ENCODE measurements at regions not wholly inside any gene's neighbourhood (a gene's known extent, or its start where the extent isn't known, plus 50 kb on each side); places are given as distances from the start of the nearest gene placed in this dataset.
"Not testable (repeated sequence)": the region's sequence is repeated elsewhere in the genome, so short reads cannot be mapped to it uniquely, and the experiment has no call there.

DNA sequence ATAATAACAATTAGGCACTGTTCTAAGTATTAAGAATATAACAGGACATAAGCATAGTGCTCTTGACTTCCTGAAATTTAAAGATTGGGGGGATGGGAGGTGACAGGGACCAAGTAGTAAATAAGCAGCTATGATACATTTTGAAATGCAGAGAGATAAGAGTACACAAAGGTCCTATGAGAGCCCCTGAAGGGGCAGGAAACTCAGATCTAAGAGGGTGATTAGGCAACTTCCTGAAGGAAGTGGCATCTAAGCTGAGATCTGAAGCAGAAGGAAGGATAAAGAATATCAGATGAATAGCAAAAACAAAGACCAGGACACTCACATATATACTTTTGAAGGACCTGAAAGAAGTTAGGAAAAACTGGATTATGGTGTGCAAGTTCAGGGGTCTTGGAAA, 415.2 kb upstream of the FRG2C start:
- no peak for DNase-seq

DNA sequence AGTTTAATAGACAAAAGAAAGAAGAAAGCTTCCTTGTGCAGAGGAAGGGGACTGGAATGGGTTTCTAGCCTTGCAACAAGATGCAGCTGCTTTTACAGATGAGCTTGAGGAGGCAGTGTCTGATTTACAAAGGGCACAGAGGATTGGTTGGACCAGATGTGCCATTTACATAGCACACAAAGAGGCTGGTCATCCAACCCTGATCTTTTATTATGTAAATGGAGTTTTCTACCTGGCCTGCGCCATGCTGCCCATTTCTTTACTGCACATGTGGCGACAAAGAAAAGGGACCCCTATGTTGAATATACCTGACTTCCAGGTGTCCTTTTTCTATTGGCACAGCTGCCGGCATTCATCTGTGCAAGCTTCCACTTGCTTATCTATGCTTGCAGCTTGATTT, 409.4 kb upstream of the FRG2C start:
- no peak for DNase-seq

DNA sequence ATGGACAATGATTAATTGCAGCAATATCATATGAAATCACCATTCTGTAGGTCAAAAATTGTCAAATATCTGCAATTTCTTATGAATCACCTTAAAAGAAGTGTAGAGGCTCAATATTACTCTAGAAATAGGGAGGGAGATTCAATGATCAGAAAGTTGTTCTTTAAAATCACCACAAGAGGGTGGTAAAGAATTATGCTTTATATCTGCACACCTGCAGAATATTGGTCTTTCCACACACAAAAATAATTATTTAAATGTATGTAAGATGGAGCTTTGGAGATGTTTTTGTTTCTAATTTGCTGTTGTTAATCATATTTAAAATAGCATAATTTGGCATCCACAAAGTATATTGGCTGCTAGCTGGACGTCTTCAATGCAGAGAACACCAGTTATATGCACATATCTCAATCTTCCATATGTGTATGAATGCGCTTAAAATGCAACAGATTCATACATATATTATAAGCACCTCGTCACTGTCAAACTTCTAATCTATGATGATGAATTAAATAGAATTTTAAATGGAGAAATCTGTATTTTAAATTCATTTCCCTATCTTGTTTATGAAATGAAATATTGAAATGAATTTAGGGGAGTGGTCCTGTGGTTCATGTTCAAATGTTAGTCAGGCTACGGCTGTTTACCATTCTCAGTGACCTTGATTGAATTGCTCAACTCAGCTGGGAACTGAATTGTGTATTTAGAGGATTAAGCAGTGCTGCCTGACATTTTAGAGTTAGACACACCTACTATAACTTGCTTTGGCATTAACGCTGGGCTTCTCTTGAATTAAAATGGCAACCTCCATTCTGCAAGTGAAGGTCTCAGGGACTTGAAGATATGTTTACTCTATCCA, 405.1 kb upstream of the FRG2C start:
- not testable (repeated sequence) for DNase-seq

DNA sequence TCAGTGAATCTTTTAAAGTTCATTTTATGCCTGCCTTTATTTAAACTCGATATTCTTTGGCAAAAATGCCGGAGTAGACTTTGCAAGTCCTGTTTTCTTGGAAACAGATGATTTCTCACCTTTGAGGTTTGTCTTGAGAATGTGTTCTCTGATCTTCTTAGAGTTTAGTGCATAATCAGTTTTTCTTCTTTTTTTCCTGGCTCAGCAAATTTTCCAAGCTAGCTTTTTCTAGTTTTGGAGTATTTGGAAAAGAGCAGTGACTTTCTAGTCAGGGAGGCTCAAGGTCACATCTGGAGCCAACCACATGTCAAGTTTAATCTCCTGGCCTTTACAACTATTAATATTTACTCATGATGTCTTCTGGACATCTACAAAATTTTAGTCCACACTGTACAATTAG, 403.2 kb upstream of the FRG2C start:
- DNase-seq: not testable (repeated sequence)

DNA sequence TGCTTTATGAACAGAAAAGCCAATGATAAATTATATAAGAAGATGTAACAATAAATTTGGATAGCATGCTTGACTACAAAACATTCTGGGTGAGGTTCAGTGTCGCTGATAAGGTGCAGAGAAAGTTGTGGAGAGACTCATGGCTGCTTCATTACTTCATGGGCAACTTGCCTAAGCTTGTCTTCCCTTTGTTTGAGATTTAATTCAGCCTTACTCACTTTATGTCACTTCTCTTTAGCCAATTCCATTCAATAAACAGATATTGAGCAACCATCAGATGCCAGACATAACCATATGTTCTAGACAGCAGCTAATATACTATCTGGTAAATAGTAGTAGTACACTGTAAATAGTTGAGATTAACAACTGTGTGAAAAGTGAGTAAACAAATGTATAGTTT, 401.5 kb upstream of the FRG2C start:
- no peak for DNase-seq

DNA sequence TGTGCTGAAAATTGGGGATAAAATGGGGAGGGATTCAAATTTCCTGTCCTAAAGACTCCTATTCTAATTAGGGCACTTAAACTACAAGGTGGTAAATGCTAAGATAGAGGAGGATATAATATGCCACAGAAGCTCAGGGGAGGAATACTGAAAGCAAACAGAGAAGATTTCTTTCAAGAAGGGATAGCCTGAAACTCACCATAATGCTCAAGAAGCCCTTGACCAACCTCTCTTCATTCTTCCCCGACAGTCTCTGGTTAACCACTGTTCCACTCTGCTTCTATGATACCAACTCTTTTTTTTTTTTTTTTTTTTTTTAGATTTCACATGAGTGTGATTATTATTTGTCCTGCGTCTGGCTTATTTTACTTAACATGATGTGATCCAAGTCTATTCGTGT, 398.2 kb upstream of the FRG2C start:
- no peak for DNase-seq

DNA sequence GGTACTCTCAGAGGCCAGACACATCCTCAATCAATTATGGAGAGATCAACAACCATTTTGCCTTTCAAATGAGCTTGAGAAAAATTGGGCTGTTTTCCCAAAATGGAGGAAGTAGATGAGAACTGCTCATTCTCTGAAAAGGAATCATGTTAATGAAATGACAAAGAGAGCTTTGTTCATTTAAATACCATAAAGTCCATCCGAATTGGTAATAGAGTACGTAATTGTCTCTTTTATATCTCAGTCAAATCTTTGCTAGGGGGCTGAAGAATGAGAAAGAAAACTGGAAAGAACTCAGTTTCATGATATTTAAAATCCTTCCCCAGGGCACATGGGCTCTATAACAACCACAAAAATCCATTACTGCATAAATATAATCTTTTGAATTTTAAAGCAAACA, 395.6 kb upstream of the FRG2C start:
- not testable (repeated sequence) for DNase-seq

DNA sequence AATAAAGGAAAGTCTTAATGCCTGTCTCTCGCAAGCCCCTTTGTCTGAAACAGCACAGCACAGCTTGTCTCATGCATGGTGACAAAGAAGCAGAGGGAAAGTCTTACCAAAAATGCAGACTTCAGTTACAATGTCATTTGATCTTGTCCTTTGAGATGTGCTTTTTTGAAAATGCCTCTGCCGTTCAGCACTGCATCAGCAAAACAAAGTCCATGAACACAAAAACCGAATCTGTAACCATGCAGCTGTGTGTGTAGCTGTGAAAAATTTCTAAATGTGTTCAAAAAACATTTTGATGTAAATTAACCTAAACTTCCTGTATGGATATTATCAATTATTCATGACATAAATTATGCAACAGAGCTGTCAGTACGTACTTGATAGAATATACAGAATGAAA, 391.9 kb upstream of the FRG2C start:
- DNase-seq: not testable (repeated sequence)

DNA sequence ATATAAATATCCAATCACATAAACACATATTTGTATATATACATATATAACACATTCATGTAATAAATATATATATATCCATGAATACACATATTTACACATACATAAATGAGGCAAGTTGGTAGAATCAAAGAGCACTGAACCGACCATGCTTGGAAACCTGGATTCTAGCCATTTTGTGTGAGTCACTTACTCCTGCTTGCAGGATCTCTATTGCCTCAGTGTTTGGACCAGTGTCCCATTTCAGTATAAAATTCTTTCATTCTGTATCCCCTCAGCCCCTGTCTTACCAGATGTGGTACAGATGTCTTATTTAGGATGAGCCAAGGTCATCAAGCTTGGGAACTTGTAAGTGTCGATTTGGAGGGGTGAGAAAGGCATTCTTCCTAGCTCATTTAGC, 391.4 kb upstream of the FRG2C start:
- no peak for DNase-seq

DNA sequence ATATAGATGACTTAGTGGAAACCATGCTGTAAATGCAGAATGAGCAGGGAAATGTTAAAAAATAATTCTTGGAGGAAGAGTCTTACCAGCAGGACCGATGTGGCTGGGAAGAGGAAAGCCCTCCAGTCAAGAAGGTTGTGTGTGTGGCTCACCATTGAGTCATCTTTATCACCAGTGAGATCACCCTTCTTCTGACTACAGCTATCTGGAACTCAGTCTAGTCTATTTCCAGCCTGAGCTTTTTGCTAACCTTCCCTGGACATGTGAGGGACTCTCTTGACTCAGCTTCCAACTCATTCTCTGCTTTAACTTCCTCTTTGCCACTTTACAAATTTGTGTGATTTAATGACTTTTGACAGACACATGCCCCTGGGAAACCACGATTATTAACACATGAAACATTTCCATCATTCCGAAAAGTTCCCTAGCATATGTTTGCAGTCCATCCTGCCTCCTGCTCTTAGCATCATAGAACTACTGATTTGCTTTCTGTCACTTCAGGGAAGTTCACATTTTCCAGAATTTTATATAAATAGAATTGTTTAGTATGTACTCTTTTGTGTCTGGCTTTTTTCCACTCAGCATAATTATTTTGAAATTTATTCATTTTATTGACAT, 378.5 kb upstream of the FRG2C start:
- DNase-seq: not testable (repeated sequence)

DNA sequence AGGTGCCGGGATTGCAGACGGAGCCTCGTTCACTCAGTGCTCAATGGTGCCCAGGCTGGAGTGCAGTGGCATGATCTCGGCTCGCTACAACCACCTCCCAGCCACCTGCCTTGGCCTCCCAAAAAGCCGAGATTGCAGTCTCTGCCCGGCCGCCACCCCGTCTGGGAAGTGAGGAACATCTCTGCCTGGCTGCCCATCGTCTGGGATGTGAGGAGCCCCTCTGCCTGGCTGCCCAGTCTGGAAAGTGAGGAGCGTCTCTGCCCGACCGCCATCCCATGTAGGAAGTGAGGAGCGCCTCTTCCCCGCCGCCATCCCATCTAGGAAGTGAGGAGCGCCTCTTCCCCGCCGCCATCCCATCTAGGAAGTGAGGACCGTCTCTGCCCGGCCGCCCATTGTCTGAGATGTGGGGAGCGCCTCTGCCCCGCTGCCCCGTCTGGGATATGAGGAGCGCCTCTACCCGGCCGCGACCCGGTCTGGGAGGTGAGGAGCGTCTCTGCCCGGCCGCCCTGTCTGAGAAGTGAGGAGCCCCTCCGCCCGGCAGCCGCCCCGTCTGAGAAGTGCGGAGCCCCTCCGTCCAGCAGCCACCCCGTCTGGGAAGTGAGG, 375.1 kb upstream of the FRG2C start:
- not testable (repeated sequence) for DNase-seq

DNA sequence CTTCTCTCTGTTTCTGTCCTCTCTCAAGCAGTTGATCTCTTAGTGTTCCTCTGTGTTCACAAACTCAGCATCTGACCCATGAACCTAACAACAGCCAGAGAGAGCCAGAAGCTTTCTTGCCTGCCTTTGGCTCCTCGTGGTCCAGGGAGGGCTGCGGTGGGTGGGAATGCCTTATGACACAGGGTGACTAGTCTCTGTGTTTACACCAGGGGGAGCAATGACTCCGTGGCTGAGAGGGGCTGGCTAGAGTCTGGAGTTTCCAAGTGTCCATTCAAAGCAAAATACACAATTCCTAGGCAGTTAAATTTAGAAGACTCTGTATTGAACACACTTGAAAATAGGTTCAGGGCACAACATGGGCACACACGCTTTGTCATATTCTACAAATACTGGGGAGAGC, 370.0 kb upstream of the FRG2C start:
- no peak for DNase-seq

DNA sequence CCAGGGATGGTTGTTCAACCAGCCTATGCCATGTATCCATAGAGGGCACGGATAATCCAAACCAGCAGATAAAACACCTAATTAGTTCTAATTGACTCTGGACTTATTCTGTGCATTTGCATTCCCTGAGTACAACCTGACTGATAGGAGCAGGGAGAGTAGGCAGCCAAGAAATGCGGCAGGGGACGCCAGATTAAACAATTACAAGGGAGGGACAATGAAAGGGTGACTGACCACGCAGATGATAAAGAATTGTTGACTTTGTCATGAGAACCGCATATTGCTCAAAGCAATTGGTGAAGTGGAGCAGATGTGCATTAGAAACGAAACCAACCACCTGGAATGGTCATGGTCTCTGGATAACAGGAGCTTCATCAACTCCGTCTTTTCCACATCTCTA, 369.1 kb upstream of the FRG2C start:
- no peak for DNase-seq

DNA sequence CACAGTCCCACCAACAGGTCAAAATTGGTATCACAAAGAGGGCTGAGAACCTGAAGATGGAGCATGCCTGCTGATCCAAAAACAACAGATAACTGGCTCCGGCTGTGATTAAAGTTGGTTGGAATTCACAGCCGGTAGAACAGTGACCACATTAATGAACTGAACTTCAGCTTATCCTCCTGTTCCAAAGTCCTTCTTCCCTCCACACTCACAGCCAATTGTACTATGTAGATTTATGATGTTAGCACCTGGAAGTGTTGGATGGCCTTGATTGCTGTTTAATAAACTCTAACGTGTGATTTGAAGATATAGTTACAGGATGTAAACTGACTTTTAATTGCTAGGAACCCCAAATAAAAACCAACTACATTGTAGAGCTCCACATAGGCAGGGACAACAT, 367.3 kb upstream of the FRG2C start:
- DNase-seq: no peak

DNA sequence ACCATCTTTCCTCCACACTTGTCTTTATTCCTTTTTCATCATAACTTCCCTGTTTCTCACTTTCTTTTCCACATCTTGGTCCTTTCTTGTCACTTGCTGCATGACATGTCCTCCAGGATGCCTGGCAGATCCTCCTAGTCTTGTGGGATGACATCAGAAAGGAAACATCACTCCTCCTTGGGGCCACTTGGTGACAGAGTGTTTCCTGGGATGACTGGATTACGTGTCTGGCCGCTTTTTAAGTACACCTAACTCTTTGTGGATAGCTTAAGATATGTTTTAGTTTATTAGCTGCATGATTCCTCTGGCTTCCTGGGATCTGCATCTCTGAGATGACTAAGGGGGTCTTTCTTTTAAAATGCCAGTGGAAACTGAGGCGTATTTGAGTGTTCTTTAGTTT, 363.5 kb upstream of the FRG2C start:
- DNase-seq: no peak

DNA sequence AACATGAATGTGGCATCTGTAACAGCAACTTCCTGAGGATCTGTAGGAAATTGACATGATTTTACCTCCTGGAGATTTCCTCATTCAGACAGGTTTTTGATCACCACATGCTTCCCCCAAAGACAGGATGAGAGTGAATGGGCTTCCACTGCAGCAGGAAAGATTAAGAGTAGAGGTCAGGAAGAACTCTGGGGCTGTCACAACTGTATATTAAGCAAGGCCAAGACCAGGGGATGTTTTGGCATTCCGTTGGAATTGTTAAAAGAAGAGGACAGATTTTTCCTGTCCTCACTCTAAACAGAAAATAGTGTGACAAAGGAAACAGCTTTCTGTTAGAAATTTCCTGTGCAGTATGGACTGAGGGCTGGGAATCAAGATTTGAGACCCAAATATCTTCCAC, 363.1 kb upstream of the FRG2C start:
- DNase-seq: not testable (repeated sequence)

DNA sequence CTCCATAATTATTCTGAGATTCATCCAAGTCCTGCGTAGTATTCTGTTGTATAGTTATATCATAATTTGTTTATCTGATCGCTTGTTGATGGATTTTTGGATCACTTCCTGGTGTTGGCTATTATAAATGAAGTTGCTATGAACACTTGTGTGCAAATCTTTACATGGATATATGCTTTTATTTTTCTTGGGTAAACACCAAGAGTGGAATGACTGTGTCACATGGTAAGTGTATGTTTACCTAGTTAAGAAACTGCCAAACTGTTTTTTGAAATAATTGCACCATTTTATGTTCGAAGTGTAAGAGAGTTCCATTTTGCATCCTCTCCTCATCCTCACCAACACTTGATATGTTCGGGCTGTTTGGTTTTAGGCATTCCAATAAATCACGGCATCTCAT, 360.4 kb upstream of the FRG2C start:
- DNase-seq: no peak

DNA sequence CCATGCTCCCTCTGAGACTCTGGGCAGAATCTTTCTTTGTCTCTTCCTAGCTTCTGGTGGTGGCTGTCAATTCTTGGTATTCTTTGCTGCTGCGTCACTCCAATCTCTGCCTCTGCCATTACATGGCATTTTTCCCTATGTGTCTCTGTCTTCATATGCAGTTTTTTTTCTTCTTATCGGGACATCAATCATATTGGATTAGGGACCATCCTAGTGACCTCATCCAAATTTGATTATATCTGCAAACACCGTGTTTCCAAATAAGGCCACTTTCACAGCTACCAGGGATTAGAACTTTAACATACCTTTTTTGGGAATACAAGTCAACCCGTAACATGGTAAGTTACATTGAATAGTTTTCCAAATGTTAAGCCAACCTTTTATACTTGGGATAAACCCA, 358.2 kb upstream of the FRG2C start:
- no peak for DNase-seq

DNA sequence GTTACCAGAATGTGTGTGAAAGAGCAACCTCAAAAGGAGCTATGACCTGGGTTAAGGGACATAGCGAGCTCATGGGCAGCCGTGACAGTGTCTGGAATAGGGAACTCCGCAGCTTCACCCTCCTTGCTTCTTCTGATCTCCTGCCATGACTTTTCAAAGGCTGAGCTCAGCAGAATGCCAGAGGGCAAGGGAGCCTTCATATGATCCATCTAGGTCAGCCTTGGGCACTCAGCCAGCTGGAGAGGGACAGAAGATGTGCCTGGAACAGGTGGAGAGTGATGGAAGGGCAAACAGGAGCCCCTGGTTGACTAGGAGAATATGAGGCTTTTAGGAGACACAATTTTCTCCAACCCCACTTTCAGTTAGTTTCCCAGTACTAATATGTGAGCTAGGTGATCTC, 352.8 kb upstream of the FRG2C start:
- not testable (repeated sequence) for DNase-seq

DNA sequence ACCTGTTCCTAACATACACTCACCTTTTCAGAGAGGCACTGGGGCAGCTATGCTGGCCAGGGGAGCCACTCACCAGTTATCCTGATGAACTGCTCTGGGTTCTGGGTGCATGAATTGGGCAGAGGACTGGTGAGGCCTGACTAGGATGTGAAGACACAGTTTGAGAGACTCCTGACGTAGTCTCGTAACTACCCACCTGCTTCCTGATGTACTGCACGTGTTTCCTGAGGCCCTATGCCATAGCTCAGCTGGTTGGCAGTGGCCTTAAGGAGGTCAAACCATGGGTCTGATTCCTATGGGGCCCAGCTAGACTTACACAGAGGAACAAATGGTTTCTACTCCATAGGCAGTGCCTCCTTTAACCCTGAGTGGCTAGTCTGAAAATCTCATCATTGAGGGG, 351.7 kb upstream of the FRG2C start:
- not testable (repeated sequence) for DNase-seq

DNA sequence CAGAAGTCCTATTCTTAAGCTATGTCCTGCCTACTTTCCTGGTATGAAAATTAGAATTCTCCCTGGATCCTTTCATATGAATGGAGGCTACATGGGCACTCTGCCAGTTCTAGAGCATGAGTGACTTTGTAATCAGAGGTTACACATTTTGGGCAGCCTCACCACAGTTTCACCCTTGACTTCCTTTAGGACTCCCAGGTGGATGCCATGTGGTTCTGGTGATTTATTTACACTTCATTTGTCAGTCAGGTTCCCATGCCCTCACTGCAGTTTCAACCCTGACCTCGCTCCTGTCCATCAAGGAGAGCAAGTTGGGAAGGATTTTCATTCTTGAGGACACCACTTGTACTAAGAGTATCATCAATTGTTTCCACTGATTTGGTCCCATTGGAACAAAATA, 344.4 kb upstream of the FRG2C start:
- DNase-seq: not testable (repeated sequence)

DNA sequence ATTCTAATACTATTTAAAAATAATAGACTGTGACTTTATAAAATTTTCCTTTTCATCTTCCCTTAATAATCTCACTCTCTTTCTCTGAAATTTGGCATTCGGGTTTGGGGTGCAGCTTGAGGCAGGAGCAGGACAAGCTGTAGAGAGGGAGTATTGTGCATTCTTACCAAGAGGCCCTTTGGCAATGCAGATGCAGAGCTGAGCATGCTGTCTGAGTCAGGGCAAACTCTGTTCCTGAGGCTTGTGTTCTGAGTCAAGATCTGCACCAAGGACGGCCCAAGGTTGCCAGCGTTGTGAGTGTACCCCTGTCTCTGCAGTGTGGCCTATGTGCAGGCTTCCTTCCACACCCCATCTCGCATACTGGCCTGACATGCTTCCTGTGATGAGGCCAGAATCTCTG, 343.8 kb upstream of the FRG2C start:
- no peak for DNase-seq

DNA sequence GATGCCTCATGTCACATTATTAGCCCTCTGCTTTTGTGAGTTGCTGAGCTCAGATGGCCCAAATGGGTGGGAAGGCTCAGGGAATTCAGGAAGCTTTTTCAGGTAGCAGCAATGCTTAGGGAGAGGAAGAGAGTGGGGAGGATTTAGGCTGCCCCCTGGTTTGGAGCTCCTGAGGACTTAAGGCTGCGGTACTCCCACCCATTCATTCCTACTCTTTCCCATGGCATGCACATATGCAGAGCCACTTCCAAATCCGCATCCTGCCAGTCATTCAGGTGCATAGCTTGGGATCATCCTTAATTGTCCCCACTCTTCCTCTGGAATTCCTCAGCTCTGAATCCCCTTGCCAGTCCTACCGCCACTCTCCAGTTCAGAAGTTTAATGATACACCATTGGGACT, 343.1 kb upstream of the FRG2C start:
- no peak for DNase-seq

DNA sequence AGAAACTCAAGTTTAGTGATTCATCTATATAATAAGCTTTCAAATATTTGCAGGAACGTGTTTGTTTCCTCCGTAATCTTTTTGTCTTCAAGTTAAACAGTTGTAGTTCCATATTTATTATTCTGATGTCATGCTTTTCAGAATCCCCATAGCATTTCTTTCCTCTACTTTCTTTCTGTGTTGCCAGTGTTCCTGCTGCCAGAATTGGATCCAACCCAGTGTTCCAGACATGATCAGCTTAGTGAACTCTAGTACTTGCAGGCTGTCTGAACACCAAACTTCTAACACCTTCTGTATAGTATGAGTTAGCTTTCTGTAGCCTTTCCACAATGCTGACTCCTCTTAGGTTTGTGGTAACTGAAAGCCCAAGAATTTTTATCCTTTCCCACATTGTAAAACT, 340.2 kb upstream of the FRG2C start:
- not testable (repeated sequence) for DNase-seq

Data from CD4-positive, alpha-beta T cell treated with Interleukin-21 for 1 hour (primary cell).